ENCODE measurements at regions not wholly inside any gene's neighbourhood (a gene's known extent, or its start where the extent isn't known, plus 50 kb on each side); places are given as distances from the start of the nearest gene placed in this dataset.

- DNase-seq (ENCODE audit: low spot score in 2 of 2), result no peak
- FAIRE-seq, result no peak
Measured at GRCh38 chr11:70771099-70771885, 373.0 kb downstream of the CTTN start.

- FAIRE-seq (no peak), DNase-seq (ENCODE audit: low spot score in 2 of 2) (no peak)
Measured at GRCh38 chr11:70772950-70773349, 374.6 kb downstream of the CTTN start.

DNA sequence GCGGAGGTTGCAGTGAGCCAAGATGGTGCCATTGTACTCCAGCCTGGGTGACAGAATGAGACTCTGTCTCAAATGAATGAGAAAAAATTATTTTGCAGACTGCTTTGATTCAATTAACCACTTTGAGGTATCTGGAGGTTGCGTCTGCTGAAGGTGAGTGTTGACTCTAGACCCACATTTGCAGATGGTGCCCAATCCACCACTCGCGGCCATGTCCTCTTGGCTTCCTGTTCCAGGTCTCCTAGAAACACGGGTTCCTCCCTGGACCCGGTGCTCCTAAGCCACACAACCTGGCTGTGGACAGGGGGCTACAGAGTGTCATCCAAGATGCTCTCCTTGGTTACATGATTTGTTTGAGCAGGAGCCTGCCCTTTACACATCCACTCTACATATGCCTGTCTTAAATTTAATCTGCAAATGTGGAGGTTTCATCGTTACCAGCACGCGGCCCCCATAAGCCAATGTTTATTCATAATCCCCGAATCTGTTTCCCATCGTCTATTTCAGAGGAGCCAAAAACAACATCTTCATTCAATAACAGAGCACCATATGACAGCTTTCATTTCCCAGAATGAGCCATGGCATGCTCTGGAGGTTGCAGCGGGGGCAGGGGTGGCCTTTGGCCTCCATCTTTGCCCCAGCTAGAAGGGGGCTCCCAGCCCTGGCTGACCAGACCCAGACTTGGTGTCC, 377.2 kb downstream of the CTTN start:
- FAIRE-seq, result no peak
- no peak for DNase-seq (ENCODE audit: low spot score in 2 of 2)

GRCh38 chr11:70776914-70777532, 378.7 kb downstream of the CTTN start:
- DNase-seq (ENCODE audit: low spot score in 2 of 2) (no peak), FAIRE-seq (no peak)

- FAIRE-seq (no peak), DNase-seq (ENCODE audit: low spot score in 2 of 2) (no peak)
Measured at GRCh38 chr11:70778883-70779282, 380.6 kb downstream of the CTTN start.

DNA sequence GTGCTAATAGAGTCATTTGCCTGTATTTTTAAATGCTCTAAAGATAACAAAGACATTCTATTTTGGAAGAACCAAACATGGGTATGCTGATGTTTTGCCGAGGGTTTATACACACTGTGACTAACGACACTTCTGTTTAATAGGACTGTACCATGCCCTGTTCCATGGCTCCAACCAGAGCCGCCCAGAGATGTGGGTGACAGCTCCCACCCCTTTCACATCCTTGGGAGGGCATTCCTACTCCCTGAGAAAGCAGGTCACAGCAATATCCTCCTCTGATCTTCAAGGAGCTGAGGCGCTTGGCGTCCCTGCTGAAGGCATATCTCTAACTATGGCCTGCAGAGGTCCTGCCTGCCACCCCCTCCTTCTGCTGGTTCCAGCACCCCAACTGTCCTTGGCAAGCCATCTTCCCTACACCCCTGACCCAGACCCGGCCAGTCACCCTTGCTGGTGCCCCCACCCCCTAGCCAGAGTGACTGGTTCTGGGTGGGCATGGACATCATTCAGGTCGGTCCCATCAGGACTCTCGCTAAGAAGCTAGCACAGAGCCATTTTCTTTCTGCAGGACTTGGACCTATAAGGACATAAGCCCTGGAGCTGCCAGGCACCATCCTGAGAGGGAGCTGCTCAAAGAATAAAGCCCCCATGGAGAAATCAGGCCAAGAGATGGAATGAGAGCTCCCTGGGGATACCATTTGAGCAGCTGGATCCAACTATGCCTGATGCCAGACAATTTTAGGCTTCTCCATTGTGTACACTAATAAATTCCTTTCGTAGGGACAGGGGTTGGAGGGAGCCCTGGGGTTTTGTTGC, 381.3 kb downstream of the CTTN start:
- no peak for DNase-seq (ENCODE audit: low spot score in 2 of 2)
- no peak for FAIRE-seq

- no peak for FAIRE-seq
- DNase-seq (ENCODE audit: low spot score in 2 of 2), result no peak
Measured at GRCh38 chr11:70780246-70780535, 381.9 kb downstream of the CTTN start.

DNA sequence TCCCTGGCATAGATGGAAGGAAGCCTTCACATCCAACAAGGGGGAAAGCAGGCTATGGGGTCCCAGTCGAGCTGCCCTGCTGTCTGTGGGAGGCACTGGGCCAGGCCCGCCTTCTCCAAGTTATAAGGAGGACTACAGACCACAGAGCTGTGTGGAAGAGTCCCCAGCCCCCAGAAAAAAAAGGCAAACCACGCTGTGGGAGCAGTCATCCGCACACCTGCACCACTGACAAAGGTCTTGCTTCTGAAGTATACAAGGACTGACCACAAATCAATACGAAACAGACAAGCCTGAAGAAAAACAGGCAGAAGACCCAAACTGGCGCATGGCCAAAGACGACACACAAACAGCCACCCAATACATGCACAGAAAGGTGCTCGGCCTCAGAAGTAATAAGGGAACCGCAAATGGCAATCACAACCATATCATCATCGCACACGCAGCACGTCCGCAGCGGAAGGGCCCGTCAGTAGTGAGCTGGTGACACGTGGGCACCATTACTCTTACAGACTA, 384.1 kb downstream of the CTTN start:
- FAIRE-seq, result no peak
- no peak for DNase-seq (ENCODE audit: low spot score in 2 of 2)

DNA sequence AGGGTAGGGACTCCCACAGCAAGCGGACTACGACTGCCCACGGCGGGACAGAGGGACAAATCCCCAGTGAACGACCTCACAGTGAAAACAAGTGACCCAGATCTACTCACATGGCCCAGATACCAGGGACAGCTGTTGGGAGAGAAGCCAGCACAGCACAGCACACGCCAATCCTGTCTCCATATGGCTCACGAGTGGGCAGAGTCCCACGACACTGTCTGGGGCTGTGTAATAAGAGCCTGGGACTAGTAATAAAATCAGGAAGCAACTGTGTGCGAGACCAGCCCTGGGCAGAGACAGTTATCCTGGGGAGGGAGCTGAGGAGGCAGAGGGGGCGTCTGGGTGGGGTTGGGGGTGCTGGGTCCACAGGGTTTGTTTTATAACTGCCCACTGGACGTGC, 385.0 kb downstream of the CTTN start:
- peak in 1 of 2 donors; percentile 52 for DNase-seq (ENCODE audit: low spot score in 2 of 2)
- FAIRE-seq, result no peak

DNA sequence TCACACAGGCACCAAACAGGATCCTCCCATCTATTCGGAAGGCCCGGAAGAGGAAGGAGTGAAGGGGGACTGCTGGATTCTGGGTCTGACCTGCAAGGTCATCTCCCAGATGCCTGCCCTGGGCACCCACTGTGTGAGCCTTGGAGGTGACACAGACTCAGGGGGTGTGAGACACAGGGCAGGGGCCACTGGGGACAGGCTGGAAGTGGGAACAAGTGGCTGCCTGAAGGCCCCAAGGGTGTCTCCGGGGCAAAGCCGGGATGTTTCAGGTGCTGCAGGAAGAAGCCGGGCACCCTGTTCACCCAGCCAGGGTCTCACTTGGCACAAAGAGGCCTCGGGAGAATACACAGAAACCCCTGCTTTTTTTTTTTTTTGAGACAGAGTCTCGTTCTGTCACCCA, 385.5 kb downstream of the CTTN start:
- DNase-seq (ENCODE audit: low spot score in 2 of 2) (no peak), FAIRE-seq (no peak)

- FAIRE-seq (no peak), DNase-seq (ENCODE audit: low spot score in 2 of 2) (no peak)
Measured at GRCh38 chr11:70785372-70785771, 387.0 kb downstream of the CTTN start.

GRCh38 chr11:70786021-70786665, 387.8 kb downstream of the CTTN start:
- no peak for DNase-seq (ENCODE audit: low spot score in 2 of 2)
- no peak for FAIRE-seq

- no peak for DNase-seq (ENCODE audit: low spot score in 2 of 2)
- no peak for FAIRE-seq
Measured at GRCh38 chr11:70788248-70789022, 390.1 kb downstream of the CTTN start.

- no peak for FAIRE-seq
- no peak for DNase-seq (ENCODE audit: low spot score in 2 of 2)
Measured at GRCh38 chr11:70790671-70791300, 392.5 kb downstream of the CTTN start.

DNA sequence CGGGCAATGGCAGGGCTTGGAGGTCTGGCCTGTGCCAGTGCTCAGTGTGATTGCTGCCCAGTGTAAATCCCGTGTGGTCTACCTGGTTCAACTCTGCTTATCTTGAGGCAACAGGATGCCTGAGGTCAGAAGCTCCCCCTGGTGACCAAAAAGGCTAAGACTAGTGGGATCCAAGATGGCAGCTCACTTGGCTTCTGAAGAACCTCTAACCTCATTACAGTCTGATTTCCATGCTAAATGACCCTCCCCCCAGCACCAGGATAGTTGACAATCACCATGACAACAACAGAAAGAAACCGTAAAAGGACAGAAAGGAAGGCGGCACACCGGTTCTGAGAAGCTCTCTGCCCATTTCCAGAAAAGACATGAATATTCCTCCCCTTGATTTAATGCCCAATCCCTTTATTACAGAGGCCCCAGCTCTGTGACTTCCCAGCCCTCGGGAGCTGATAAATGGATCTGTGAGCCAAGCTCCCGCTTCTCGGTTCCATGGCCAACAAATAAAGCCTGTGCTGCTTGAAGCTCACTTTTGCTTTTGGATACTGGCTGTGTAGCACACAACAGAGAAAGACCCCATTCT, 398.4 kb downstream of the CTTN start:
- DNase-seq (ENCODE audit: low spot score in 2 of 2), result no peak
- FAIRE-seq, result no peak

DNA sequence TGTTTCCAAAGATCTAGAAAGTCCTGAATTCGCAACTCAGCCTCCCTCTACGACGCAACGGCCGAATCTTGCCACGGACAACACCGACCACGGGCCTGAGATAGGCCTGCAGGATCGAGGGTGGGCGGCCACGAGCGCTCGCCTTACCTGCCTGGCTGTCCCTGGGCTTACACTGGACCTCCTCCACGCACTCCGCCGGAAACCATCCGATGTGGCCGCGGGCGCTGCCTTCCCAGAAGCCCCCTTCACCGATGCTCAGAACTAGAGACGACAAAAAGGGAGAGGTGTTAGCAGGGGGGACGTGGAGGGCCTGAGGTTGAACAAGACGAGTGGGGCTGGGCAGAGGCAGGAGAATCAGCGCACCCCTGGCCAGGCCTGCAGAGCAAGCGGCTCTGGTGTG, 400.0 kb downstream of the CTTN start:
- no peak for FAIRE-seq
- no peak for DNase-seq (ENCODE audit: low spot score in 2 of 2)

DNA sequence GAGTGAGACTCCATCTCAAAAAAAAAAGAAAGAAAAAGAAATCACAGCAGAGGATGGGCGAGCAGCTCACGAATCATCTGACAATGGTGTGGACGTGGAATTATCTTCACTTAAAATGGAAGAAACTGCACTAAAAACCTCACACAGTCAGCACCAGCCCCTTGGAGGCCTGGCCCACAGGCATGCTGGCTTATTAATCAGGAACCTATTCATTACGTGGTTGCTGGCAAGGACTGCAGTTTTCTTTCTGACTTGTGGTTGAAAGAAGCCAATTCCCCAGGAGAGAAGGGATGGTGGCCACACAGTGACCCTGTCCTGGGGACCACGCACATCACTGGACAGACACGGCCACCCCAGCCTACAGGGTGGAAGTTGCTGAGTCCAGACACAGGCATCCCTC, 401.1 kb downstream of the CTTN start:
- FAIRE-seq, result no peak
- DNase-seq (ENCODE audit: low spot score in 2 of 2), result no peak

- DNase-seq (ENCODE audit: low spot score in 2 of 2) (no peak), FAIRE-seq (no peak)
Measured at GRCh38 chr11:70802185-70802584, 403.9 kb downstream of the CTTN start.
